Uterus (tissue), 2 donors: ENCODE measurements at regions not wholly inside any gene's neighbourhood (a gene's known extent, or its start where the extent isn't known, plus 50 kb on each side); places are given as distances from the start of the nearest gene placed in this dataset.

ENCODE experiments used
- POLR2A ChIP-seq, 2 donors: fragments of 450-650 bp; IDR thresholded peaks; one replicate each; pipeline ENCODE4 v1.6.1; 2016; ENCODE audit warnings: antibody characterized with exemption in 2 of 2, mild to moderate bottlenecking in 1 of 2, moderate library complexity in 1 of 2
- TF ChIP-seq, protein P1 (sequence below), 4 experiments: fragments of 200-600 bp in 2 of 4; fragments of 450-650 bp in 2 of 4; sonication (generic) in 2 of 4; IDR thresholded peaks; one replicate each; pipeline ENCODE4 v1.5.1; 2016 to 2019; ENCODE audit warnings: antibody characterized with exemption in 4 of 4, mild to moderate bottlenecking in 2 of 4, moderate library complexity in 1 of 4

- TF ChIP-seq, protein P1, sequence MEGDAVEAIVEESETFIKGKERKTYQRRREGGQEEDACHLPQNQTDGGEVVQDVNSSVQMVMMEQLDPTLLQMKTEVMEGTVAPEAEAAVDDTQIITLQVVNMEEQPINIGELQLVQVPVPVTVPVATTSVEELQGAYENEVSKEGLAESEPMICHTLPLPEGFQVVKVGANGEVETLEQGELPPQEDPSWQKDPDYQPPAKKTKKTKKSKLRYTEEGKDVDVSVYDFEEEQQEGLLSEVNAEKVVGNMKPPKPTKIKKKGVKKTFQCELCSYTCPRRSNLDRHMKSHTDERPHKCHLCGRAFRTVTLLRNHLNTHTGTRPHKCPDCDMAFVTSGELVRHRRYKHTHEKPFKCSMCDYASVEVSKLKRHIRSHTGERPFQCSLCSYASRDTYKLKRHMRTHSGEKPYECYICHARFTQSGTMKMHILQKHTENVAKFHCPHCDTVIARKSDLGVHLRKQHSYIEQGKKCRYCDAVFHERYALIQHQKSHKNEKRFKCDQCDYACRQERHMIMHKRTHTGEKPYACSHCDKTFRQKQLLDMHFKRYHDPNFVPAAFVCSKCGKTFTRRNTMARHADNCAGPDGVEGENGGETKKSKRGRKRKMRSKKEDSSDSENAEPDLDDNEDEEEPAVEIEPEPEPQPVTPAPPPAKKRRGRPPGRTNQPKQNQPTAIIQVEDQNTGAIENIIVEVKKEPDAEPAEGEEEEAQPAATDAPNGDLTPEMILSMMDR (IDR thresholded peaks at IDR 0.05): no peak
- TF ChIP-seq POLR2A (IDR thresholded peaks at IDR 0.05): no peak
Observed at GRCh38 chr3:178137831-178138230, 398.4 kb upstream of the KCNMB2 start.
